MM.1S (cell line): ENCODE measurements at regions not wholly inside any gene's neighbourhood (a gene's known extent, or its start where the extent isn't known, plus 50 kb on each side); places are given as distances from the start of the nearest gene placed in this dataset.

Experiments
- DNase-seq: peaks from one replicate; pipeline ENCODE4 v3.0.0-alpha.2; 2015
- H2AFZ ChIP-seq: fragments of 300-600 bp; sonication (generic); 2 replicates; pipeline ENCODE4 v1.6.0; 2016; ENCODE audit warnings: antibody characterized with exemption, low read length
- H3F3A ChIP-seq: fragments of 300-600 bp; sonication (generic); 2 replicates; pipeline ENCODE4 v1.6.1; 2016; ENCODE audit warnings: mild to moderate bottlenecking, antibody characterized with exemption, low read length, moderate library complexity, mixed read lengths; ENCODE audit not compliant: insufficient read depth
- H3K27ac ChIP-seq: fragments of 300-600 bp; sonication (generic); 2 replicates; pipeline ENCODE4 v1.5.1; 2016; ENCODE audit warnings: mild to moderate bottlenecking, low read length
- H3K27me3 ChIP-seq: fragments of 300-600 bp; sonication (generic); replicated peaks from 2 replicates; pipeline ENCODE4 v1.6.0; 2016; ENCODE audit warnings: low read length; ENCODE audit not compliant: insufficient read depth
- H3K36me3 ChIP-seq: fragments of 300-600 bp; sonication (generic); replicated peaks from 2 replicates; pipeline ENCODE4 v1.6.1; 2016; ENCODE audit warnings: mild to moderate bottlenecking, low read length, mixed read lengths; ENCODE audit not compliant: insufficient read depth
- H3K4me1 ChIP-seq: fragments of 300-600 bp; sonication (generic); 2 replicates; pipeline ENCODE4 v1.6.1; 2016; ENCODE audit warnings: low read length, mixed read lengths
- H3K4me2 ChIP-seq: fragments of 300-600 bp; sonication (generic); 2 replicates; pipeline ENCODE4 v1.6.0; 2016; ENCODE audit warnings: low read depth, low read length
- H3K4me3 ChIP-seq: fragments of 300-600 bp; sonication (generic); 2 replicates; pipeline ENCODE4 v1.5.1; 2016; ENCODE audit warnings: low read length, mixed read lengths
- H3K79me2 ChIP-seq: fragments of 300-600 bp; sonication (generic); 2 replicates; pipeline ENCODE4 v1.6.1; 2016; ENCODE audit warnings: mixed run types, low read length, mixed read lengths
- H3K9ac ChIP-seq: fragments of 300-600 bp; sonication (generic); 2 replicates; pipeline ENCODE4 v1.6.1; 2016; ENCODE audit warnings: low read length, mixed read lengths
- H3K9me2 ChIP-seq: fragments of 300-600 bp; sonication (generic); replicated peaks from 2 replicates; pipeline ENCODE4 v1.6.1; 2016; ENCODE audit warnings: mild to moderate bottlenecking, low read length, mixed read lengths; ENCODE audit not compliant: insufficient read depth
- H3K9me3 ChIP-seq: fragments of 300-600 bp; sonication (generic); replicated peaks from 2 replicates; pipeline ENCODE4 v1.6.1; 2016; ENCODE audit warnings: mild to moderate bottlenecking, low read length, mixed read lengths; ENCODE audit not compliant: insufficient read depth
- H4K20me1 ChIP-seq: fragments of 300-600 bp; sonication (generic); 2 replicates; pipeline ENCODE4 v1.6.1; 2016; ENCODE audit warnings: mild to moderate bottlenecking, low read length, moderate library complexity, mixed read lengths; ENCODE audit not compliant: insufficient read depth
- EZH2 ChIP-seq: fragments of 300-600 bp; sonication (generic); optimal IDR thresholded peaks from 2 replicates; pipeline ENCODE3; 2017; ENCODE audit warnings: low read depth, mild to moderate bottlenecking, antibody characterized with exemption, low read length, mixed read lengths
- EZH2phosphoT487 ChIP-seq: fragments of 300-600 bp; sonication (generic); IDR thresholded peaks from 2 replicates; pipeline ENCODE4 v1.6.1; 2018; ENCODE audit warnings: antibody characterized with exemption, low read length
- TF ChIP-seq, protein P1 (sequence below): fragments of 300-600 bp; sonication (generic); IDR thresholded peaks from 2 replicates; pipeline ENCODE4 v1.5.1; 2016; ENCODE audit warnings: antibody characterized with exemption, low read length, mixed read lengths

DNA sequence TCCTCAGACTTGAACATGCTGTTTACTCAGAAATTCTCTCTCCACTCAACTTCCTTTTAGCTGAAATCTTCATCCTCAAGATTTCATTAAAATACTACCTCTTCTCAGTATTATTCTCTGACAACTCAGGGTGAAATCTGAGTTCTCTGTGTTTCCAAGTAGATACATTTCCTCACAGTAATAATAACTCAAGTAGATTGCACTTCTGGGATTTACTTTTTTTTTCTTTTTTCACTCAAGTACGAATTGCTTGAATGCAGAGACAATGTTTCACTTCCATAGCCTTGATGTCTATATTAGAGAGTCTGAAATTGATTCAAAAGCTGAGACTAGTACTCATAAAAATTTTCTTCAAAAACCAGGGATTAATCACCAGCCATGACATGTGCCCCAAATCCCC is 166.4 kb downstream of the SLITRK5 start:
- H2AFZ ChIP-seq: no peak overlapping the region

DNA sequence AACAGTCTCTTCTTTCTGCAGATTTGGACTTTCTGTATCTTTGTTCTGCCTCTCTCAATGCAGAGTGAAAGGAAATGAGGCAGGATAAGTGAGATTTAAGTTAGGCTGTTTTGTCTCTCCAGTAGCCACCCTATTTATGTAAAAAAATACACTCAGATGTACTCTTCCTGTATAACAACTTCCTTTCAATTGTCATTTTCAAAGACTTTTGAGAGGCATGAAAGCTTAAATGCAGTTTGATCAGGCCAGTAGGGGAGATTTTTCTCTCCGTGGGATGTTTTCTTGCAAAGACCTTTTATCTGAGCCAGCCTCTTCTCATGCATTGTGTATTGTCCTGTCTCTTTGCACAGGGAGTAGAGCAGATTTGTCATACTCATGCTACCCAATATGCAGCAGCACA is 166.8 kb downstream of the SLITRK5 start:
- Histone ChIP-seq H3K79me2 (no peaks in the 10 kb centered on the region), H3K9me3 (no peaks in the 10 kb centered on the region), H3K9ac (no peak overlapping the region), H3K4me2 (no peak overlapping the region), H2AFZ (no peak overlapping the region), H3F3A (no peaks in the 10 kb centered on the region), H3K4me3 (no peak overlapping the region), H3K36me3 (no peaks in the 10 kb centered on the region), H3K27ac (no peak overlapping the region), H3K9me2 (no peaks in the 10 kb centered on the region), H4K20me1 (no peaks in the 10 kb centered on the region), H3K27me3 (no peaks in the 10 kb centered on the region), H3K4me1 (no peaks in the 10 kb centered on the region)
- TF ChIP-seq EZH2phosphoT487: no peak
- no peak for DNase-seq

More for the DNA sequence above, 166.4 kb downstream of the SLITRK5 start:
- Histone ChIP-seq H3K4me3 (no peak overlapping the region), H3K9ac (no peak overlapping the region), H3K27me3 (no peaks in the 10 kb centered on the region), H3F3A (no peaks in the 10 kb centered on the region), H3K4me2 (no peak overlapping the region), H3K36me3 (no peaks in the 10 kb centered on the region), H3K4me1 (no peaks in the 10 kb centered on the region), H3K9me3 (no peaks in the 10 kb centered on the region), H3K79me2 (no peaks in the 10 kb centered on the region), H3K27ac (no peak overlapping the region), H3K9me2 (no peaks in the 10 kb centered on the region), H4K20me1 (no peaks in the 10 kb centered on the region)
- DNase-seq: no peak
- TF ChIP-seq EZH2phosphoT487 (no peak), EZH2 (no peak)
- TF ChIP-seq, protein P1, sequence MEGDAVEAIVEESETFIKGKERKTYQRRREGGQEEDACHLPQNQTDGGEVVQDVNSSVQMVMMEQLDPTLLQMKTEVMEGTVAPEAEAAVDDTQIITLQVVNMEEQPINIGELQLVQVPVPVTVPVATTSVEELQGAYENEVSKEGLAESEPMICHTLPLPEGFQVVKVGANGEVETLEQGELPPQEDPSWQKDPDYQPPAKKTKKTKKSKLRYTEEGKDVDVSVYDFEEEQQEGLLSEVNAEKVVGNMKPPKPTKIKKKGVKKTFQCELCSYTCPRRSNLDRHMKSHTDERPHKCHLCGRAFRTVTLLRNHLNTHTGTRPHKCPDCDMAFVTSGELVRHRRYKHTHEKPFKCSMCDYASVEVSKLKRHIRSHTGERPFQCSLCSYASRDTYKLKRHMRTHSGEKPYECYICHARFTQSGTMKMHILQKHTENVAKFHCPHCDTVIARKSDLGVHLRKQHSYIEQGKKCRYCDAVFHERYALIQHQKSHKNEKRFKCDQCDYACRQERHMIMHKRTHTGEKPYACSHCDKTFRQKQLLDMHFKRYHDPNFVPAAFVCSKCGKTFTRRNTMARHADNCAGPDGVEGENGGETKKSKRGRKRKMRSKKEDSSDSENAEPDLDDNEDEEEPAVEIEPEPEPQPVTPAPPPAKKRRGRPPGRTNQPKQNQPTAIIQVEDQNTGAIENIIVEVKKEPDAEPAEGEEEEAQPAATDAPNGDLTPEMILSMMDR: no peak

DNA sequence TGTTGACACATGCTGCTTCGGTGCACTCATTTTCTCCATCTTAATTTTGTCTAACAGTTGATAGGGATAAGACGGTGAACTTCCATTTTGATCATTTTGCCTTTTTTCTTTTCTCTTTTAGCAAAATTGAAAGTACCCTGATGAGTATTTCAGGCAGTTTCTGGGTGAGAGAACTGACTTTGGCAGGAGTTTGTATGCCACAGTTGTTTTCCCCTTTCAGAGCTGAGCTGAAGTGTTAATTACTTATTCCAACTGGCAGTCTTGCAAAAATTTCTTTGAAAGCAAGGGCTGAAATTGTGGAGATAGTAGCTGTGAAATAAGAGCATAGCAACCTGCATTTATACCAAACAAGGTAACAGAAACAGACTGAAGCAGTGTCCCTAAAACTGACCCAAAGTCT is 180.2 kb downstream of the SLITRK5 start:
- TF ChIP-seq EZH2phosphoT487: no peak
- TF ChIP-seq EZH2: no peak
- TF ChIP-seq, protein P1: no peak
- Histone ChIP-seq H3K9me2 (no peaks in the 10 kb centered on the region), H3K4me2 (no peak overlapping the region), H2AFZ (no peak overlapping the region), H3K9ac (no peak overlapping the region), H3K27ac (no peak overlapping the region), H3K4me3 (no peak overlapping the region), H3F3A (no peaks in the 10 kb centered on the region), H3K79me2 (no peaks in the 10 kb centered on the region), H3K9me3 (no peaks in the 10 kb centered on the region), H3K27me3 (no peaks in the 10 kb centered on the region), H3K36me3 (no peaks in the 10 kb centered on the region), H3K4me1 (no peaks in the 10 kb centered on the region), H4K20me1 (no peaks in the 10 kb centered on the region)
- no peak for DNase-seq

DNA sequence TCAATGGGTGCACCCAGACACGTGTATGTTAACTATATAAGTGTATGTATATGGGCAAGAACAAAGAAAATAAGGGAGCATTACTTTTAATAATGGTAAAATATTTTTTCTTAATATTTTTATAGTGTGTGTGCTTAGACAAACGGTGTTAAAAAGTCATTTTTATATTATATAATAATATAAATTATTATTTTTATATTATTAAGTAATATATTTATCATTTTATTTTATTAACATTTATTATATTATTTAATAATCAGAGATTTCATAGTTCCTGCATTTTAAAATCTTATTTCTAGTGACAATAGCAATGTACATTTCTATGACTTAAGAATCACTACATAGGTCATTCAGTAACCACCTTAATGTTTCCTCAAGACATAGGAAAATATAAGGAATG is 184.4 kb downstream of the SLITRK5 start:
- Histone ChIP-seq H3K9ac (no peak overlapping the region), H3K27ac (no peak overlapping the region), H3K36me3 (no peaks in the 10 kb centered on the region), H3K9me3 (no peaks in the 10 kb centered on the region), H3K4me1 (no peaks in the 10 kb centered on the region), H3F3A (no peaks in the 10 kb centered on the region), H3K27me3 (no peaks in the 10 kb centered on the region), H4K20me1 (no peaks in the 10 kb centered on the region), H2AFZ (no peak overlapping the region), H3K4me3 (no peak overlapping the region), H3K79me2 (no peaks in the 10 kb centered on the region), H3K4me2 (no peak overlapping the region), H3K9me2 (no peaks in the 10 kb centered on the region)
- no peak for DNase-seq
- TF ChIP-seq EZH2phosphoT487: no peak
- TF ChIP-seq EZH2: no peak
- TF ChIP-seq, protein P1: no peak
